Spinal cord (tissue), 9 donors: ENCODE measurements at regions not wholly inside any gene's neighbourhood (a gene's known extent, or its start where the extent isn't known, plus 50 kb on each side); places are given as distances from the start of the nearest gene placed in this dataset.

ENCODE experiments used
- DNase-seq, 6 donors: peaks; one replicate each; pipeline versions ENCODE4 v3.0.0 to v3.0.0-alpha.2; 2013 to 2015; ENCODE audit warnings: low spot score in 6 of 6, low read depth in 4 of 6
- H3K27ac ChIP-seq: one replicate; pipeline ENCODE4 v1.5.1; 2013; ENCODE audit warnings: low read depth, low read length, control low read depth
- H3K27me3 ChIP-seq: one replicate; pipeline ENCODE4 v1.6.1; 2013; ENCODE audit warnings: low read length; ENCODE audit not compliant: control insufficient read depth, insufficient read depth
- H3K36me3 ChIP-seq: one replicate; pipeline ENCODE4 v1.6.1; 2013; ENCODE audit warnings: low read length; ENCODE audit not compliant: control insufficient read depth, insufficient read depth
- H3K4me1 ChIP-seq: one replicate; pipeline ENCODE4 v1.6.1; 2013; ENCODE audit warnings: low read length; ENCODE audit not compliant: control insufficient read depth, insufficient read depth
- H3K4me3 ChIP-seq: one replicate; pipeline ENCODE4 v1.5.1; 2013; ENCODE audit warnings: low read depth, low read length, control low read depth
- H3K9me3 ChIP-seq: one replicate; pipeline ENCODE4 v1.6.1; 2013; ENCODE audit warnings: low read length; ENCODE audit not compliant: control insufficient read depth, insufficient read depth
- WGBS: methylation state at CpG from one replicate; pipeline ENCODE4 v1.1.5; 2013; ENCODE audit warnings: missing lambda C conversion rate; ENCODE audit not compliant: insufficient coverage; 5-methylcytosine and 5-hydroxymethylcytosine counted together
- donor health status: healthy.

GRCh38 chr20:42020316-42020715 is 402.1 kb upstream of the CHD6 start:
- no peaks in the 10 kb centered on the region for H3K4me1 ChIP-seq
- no peaks in the 10 kb centered on the region for H3K36me3 ChIP-seq
- no peaks in the 10 kb centered on the region for H3K9me3 ChIP-seq
- H3K4me3 ChIP-seq, result no peak overlapping the region
- 80% methylated on average over 1 of the region's 4 CpGs for WGBS
- DNase-seq, result no peak
- no peak overlapping the region for H3K27ac ChIP-seq
- H3K27me3 ChIP-seq, result no peaks in the 10 kb centered on the region

GRCh38 chr20:42018979-42019378 is 400.8 kb upstream of the CHD6 start:
- H3K36me3 ChIP-seq, result no peaks in the 10 kb centered on the region
- H3K27ac ChIP-seq, result no peak overlapping the region
- no peaks in the 10 kb centered on the region for H3K27me3 ChIP-seq
- no peak for DNase-seq
- H3K4me1 ChIP-seq, result no peaks in the 10 kb centered on the region
- no peaks in the 10 kb centered on the region for H3K9me3 ChIP-seq
- no peak overlapping the region for H3K4me3 ChIP-seq

- Histone ChIP-seq H3K27ac (no peak overlapping the region), H3K27me3 (no peaks in the 10 kb centered on the region), H3K9me3 (peaks cover 7% of the 10 kb centered on the region), H3K36me3 (no peaks in the 10 kb centered on the region), H3K4me1 (no peaks in the 10 kb centered on the region), H3K4me3 (no peak overlapping the region)
- 63% methylated on average over 2 of the region's 3 CpGs for WGBS
- DNase-seq, result no peak
Measured at GRCh38 chr20:42010090-42010489, 391.9 kb upstream of the CHD6 start.

- Histone ChIP-seq H3K4me3 (no peak overlapping the region), H3K27ac (no peak overlapping the region), H3K4me1 (no peaks in the 10 kb centered on the region), H3K9me3 (peaks cover 7% of the 10 kb centered on the region), H3K36me3 (no peaks in the 10 kb centered on the region), H3K27me3 (no peaks in the 10 kb centered on the region)
- WGBS, result 69% methylated on average over 2 of the region's 4 CpGs
- DNase-seq, result no peak
Measured at GRCh38 chr20:42007251-42007650, 389.1 kb upstream of the CHD6 start.

- no peaks in the 10 kb centered on the region for H3K4me1 ChIP-seq
- H3K27me3 ChIP-seq, result no peaks in the 10 kb centered on the region
- H3K9me3 ChIP-seq, result peaks cover 5% of the 10 kb centered on the region
- H3K36me3 ChIP-seq, result no peaks in the 10 kb centered on the region
- H3K27ac ChIP-seq, result no peak overlapping the region
- H3K4me3 ChIP-seq, result no peak overlapping the region
- no peak for DNase-seq
Measured at GRCh38 chr20:42005211-42005610, 387.0 kb upstream of the CHD6 start.

GRCh38 chr20:42003380-42003779 is 385.2 kb upstream of the CHD6 start:
- no peaks in the 10 kb centered on the region for H3K4me1 ChIP-seq
- H3K27ac ChIP-seq, result no peak overlapping the region
- H3K27me3 ChIP-seq, result no peaks in the 10 kb centered on the region
- DNase-seq, result no peak
- no CpG with 5 or more reads among the region's 2 CpGs for WGBS
- peaks cover 5% of the 10 kb centered on the region for H3K36me3 ChIP-seq
- no peak overlapping the region for H3K4me3 ChIP-seq
- peaks cover 2% of the 10 kb centered on the region for H3K9me3 ChIP-seq

- Histone ChIP-seq H3K4me3 (no peak overlapping the region), H3K27ac (no peak overlapping the region), H3K4me1 (no peaks in the 10 kb centered on the region), H3K9me3 (peaks cover 2% of the 10 kb centered on the region), H3K27me3 (no peaks in the 10 kb centered on the region), H3K36me3 (peaks cover 5% of the 10 kb centered on the region)
- WGBS, result 94% methylated on average over 92 of the region's 92 CpGs
- no peak for DNase-seq
Measured at GRCh38 chr20:41998539-41999341, 380.6 kb upstream of the CHD6 start.

GRCh38 chr20:41996951-41997350 is 378.8 kb upstream of the CHD6 start:
- 65% methylated on average over 2 of the region's 3 CpGs for WGBS
- Histone ChIP-seq H3K4me1 (no peaks in the 10 kb centered on the region), H3K4me3 (no peak overlapping the region), H3K27ac (no peak overlapping the region), H3K9me3 (peaks cover 2% of the 10 kb centered on the region), H3K27me3 (no peaks in the 10 kb centered on the region), H3K36me3 (peaks cover 5% of the 10 kb centered on the region)
- DNase-seq, result peak in 1 of 6 donors; percentile 8

- no peaks in the 10 kb centered on the region for H3K36me3 ChIP-seq
- H3K27ac ChIP-seq, result no peak overlapping the region
- H3K9me3 ChIP-seq, result no peaks in the 10 kb centered on the region
- WGBS, result 100% methylated on average over 1 of the region's 4 CpGs
- H3K4me3 ChIP-seq, result no peak overlapping the region
- no peak for DNase-seq
- H3K27me3 ChIP-seq, result no peaks in the 10 kb centered on the region
- H3K4me1 ChIP-seq, result no peaks in the 10 kb centered on the region
Measured at GRCh38 chr20:41992481-41992880, 374.3 kb upstream of the CHD6 start.

GRCh38 chr20:41991412-41991811 is 373.2 kb upstream of the CHD6 start:
- no peak for DNase-seq
- WGBS, result 100% methylated on average over 1 of the region's 1 CpG
- Histone ChIP-seq H3K27ac (no peak overlapping the region), H3K4me1 (no peaks in the 10 kb centered on the region), H3K27me3 (no peaks in the 10 kb centered on the region), H3K9me3 (no peaks in the 10 kb centered on the region), H3K4me3 (no peak overlapping the region), H3K36me3 (no peaks in the 10 kb centered on the region)
